ENCODE measurements at regions not wholly inside any gene's neighbourhood (a gene's known extent, or its start where the extent isn't known, plus 50 kb on each side); places are given as distances from the start of the nearest gene placed in this dataset.

- intact Hi-C loops (cut with DNase I): no loop called here
- WGBS, 2 donors: 58 to 61% methylated on average over 1 of the region's 1 CpG
- no peak for TF ChIP-seq CTCF (IDR thresholded peaks at IDR 0.05)
- no peak for TF ChIP-seq POLR2A (IDR thresholded peaks at IDR 0.05)
- no peaks in the 10 kb centered on the region for H3K4me1 ChIP-seq
- no peak for DNase-seq
- no peaks in the 10 kb centered on the region for H3K27me3 ChIP-seq
- no peak overlapping the region for H3K27ac ChIP-seq
- no peaks in the 10 kb centered on the region for H3K9me3 ChIP-seq
- H3K36me3 ChIP-seq: no peaks in the 10 kb centered on the region
- no peak overlapping the region for H3K4me3 ChIP-seq
Measured at GRCh38 chr7:85415743-85416142, 228.9 kb upstream of the SEMA3D start.

GRCh38 chr7:85413718-85414117, 226.9 kb upstream of the SEMA3D start:
- WGBS, 2 donors: 61 to 78% methylated on average over 6 of the region's 6 CpGs
- no peak for TF ChIP-seq CTCF (IDR thresholded peaks at IDR 0.05)
- no peak for TF ChIP-seq POLR2A (IDR thresholded peaks at IDR 0.05)
- intact Hi-C loops (cut with DNase I): no loop called here

GRCh38 chr7:85412912-85413311, 226.1 kb upstream of the SEMA3D start:
- intact Hi-C loops (cut with DNase I): no loop called here
- H3K27ac ChIP-seq: no peak overlapping the region
- H3K4me1 ChIP-seq: no peaks in the 10 kb centered on the region
- no peak for DNase-seq
- no peak overlapping the region for H3K4me3 ChIP-seq
- WGBS, 2 donors: 73 to 82% methylated on average over 3 of the region's 3 CpGs
- H3K36me3 ChIP-seq: no peaks in the 10 kb centered on the region
- TF ChIP-seq POLR2A (IDR thresholded peaks at IDR 0.05) (no peak), CTCF (IDR thresholded peaks at IDR 0.05) (no peak)
- H3K9me3 ChIP-seq: no peaks in the 10 kb centered on the region
- H3K27me3 ChIP-seq: no peaks in the 10 kb centered on the region

More at GRCh38 chr7:85413718-85414117, 226.9 kb upstream of the SEMA3D start:
- H3K27ac ChIP-seq: no peak overlapping the region
- H3K4me3 ChIP-seq: no peak overlapping the region
- no peaks in the 10 kb centered on the region for H3K36me3 ChIP-seq
- H3K4me1 ChIP-seq: no peaks in the 10 kb centered on the region
- H3K27me3 ChIP-seq: no peaks in the 10 kb centered on the region
- no peak for DNase-seq
- no peaks in the 10 kb centered on the region for H3K9me3 ChIP-seq

- intact Hi-C loops (cut with DNase I): no loop called here
- Histone ChIP-seq H3K27me3 (no peaks in the 10 kb centered on the region), H3K9me3 (no peaks in the 10 kb centered on the region), H3K36me3 (no peaks in the 10 kb centered on the region), H3K4me3 (no peak overlapping the region), H3K4me1 (no peaks in the 10 kb centered on the region), H3K27ac (no peak overlapping the region)
- WGBS, 2 donors: 47 to 50% methylated on average over 3 of the region's 3 CpGs
- no peak for TF ChIP-seq POLR2A (IDR thresholded peaks at IDR 0.05)
- no peak for TF ChIP-seq CTCF (IDR thresholded peaks at IDR 0.05)
- DNase-seq: no peak
Measured at GRCh38 chr7:85407391-85407790, 220.5 kb upstream of the SEMA3D start.

- DNase-seq: no peak
- Histone ChIP-seq H3K27me3 (no peaks in the 10 kb centered on the region), H3K27ac (no peak overlapping the region), H3K36me3 (no peaks in the 10 kb centered on the region), H3K4me3 (no peak overlapping the region), H3K9me3 (no peaks in the 10 kb centered on the region), H3K4me1 (no peaks in the 10 kb centered on the region)
- WGBS, 2 donors: 88 to 89% methylated on average over 2 of the region's 2 CpGs
- intact Hi-C loops (cut with DNase I): no loop called here
- TF ChIP-seq CTCF (IDR thresholded peaks at IDR 0.05) (no peak), POLR2A (IDR thresholded peaks at IDR 0.05) (no peak)
Measured at GRCh38 chr7:85405016-85405902, 218.4 kb upstream of the SEMA3D start.

Data from esophagus squamous epithelium (tissue), 5 donors.